IMR-90 (cell line): ENCODE measurements at regions not wholly inside any gene's neighbourhood (a gene's known extent, or its start where the extent isn't known, plus 50 kb on each side); places are given as distances from the start of the nearest gene placed in this dataset.

Experiments used
- ATAC-seq: fragments of 200-7000 bp; cut with Tn5 transposase; 2 replicates; pipeline ENCODE4 v1.9.1; 2020; ENCODE audit warnings: low read depth, mild to moderate bottlenecking, moderate library complexity
- BruUV-seq: library from RNA; stranded (reverse); fragments of 400-500 nt; replicated peaks from 2 replicates; lab custom pipeline; 2021; lab: Mats Ljungman, UMichigan
- CTCF ChIA-PET: fragments of 300-600 bp; formaldehyde crosslinking; extraction: SDS; loops from one replicate; lab custom pipeline; 2021; ENCODE audit warnings: antibody characterized with exemption; lab: Yijun Ruan, JAX
- POLR2A ChIA-PET: fragments of 300-600 bp; sonication (Branson Sonifier 250); formaldehyde crosslinking; loops from one replicate; lab custom pipeline; 2022; ENCODE audit warnings: antibody characterized with exemption; ENCODE audit not compliant: unreplicated experiment; lab: Charles Lee
- DNase-seq: peaks from one replicate; pipeline ENCODE4 v3.0.0; 2013
- H2AFZ ChIP-seq: replicated peaks from 2 replicates; pipeline ENCODE3; 2013; ENCODE audit warnings: low read length, mild to moderate bottlenecking; ENCODE audit not compliant: poor library complexity
- H2AK5ac ChIP-seq: 2 replicates; pipeline ENCODE4 v1.6.1; 2013; ENCODE audit warnings: low read depth, low read length, inconsistent platforms
- H2AK9ac ChIP-seq: replicated peaks from 2 replicates; pipeline ENCODE3; 2013; ENCODE audit warnings: mild to moderate bottlenecking, low read depth, low read length, moderate library complexity; ENCODE audit not compliant: poor library complexity
- H2BK120ac ChIP-seq: 2 replicates; pipeline ENCODE4 v1.6.1; 2013; ENCODE audit warnings: low read depth, low read length, inconsistent platforms
- H2BK15ac ChIP-seq: 3 replicates; pipeline ENCODE4 v1.6.1; 2013; ENCODE audit warnings: low read depth, low read length, inconsistent platforms
- H2BK20ac ChIP-seq: 2 replicates; pipeline ENCODE4 v1.6.1; 2013; ENCODE audit warnings: low read depth, mild to moderate bottlenecking, inconsistent platforms, low read length, moderate library complexity
- H2BK5ac ChIP-seq: 2 replicates; pipeline ENCODE4 v1.6.1; 2013; ENCODE audit warnings: mild to moderate bottlenecking, low read depth, low read length, inconsistent platforms; ENCODE audit not compliant: poor library complexity, severe bottlenecking
- H3K14ac ChIP-seq: replicated peaks from 2 replicates; pipeline ENCODE4 v1.6.1; 2013; ENCODE audit warnings: low read depth, low read length, inconsistent platforms
- H3K18ac ChIP-seq: 2 replicates; pipeline ENCODE4 v1.6.1; 2013; ENCODE audit warnings: low read depth, low read length, control low read depth
- H3K23ac ChIP-seq: 2 replicates; pipeline ENCODE4 v1.6.1; 2013; ENCODE audit warnings: low read depth, low read length, inconsistent platforms
- H3K27ac ChIP-seq: 2 replicates; pipeline ENCODE4 v1.5.1; 2013; ENCODE audit warnings: mild to moderate bottlenecking, control low read depth, low read length; ENCODE audit not compliant: insufficient read depth
- H3K27me3 ChIP-seq: 2 replicates; pipeline ENCODE4 v1.6.1; 2013; ENCODE audit warnings: low read length; ENCODE audit not compliant: control insufficient read depth, insufficient read depth
- H3K36me3 ChIP-seq: 2 replicates; pipeline ENCODE4 v1.6.1; 2013; ENCODE audit warnings: low read length, mixed read lengths; ENCODE audit not compliant: control insufficient read depth, insufficient read depth
- H3K4ac ChIP-seq: 2 replicates; pipeline ENCODE4 v1.6.1; 2013; ENCODE audit warnings: low read depth, low read length, inconsistent platforms
- H3K4me1 ChIP-seq: 2 replicates; pipeline ENCODE4 v1.6.1; 2013; ENCODE audit warnings: low read length, mixed read lengths; ENCODE audit not compliant: control insufficient read depth, insufficient read depth
- H3K4me2 ChIP-seq: 2 replicates; pipeline ENCODE4 v1.6.1; 2013; ENCODE audit warnings: low read depth, mild to moderate bottlenecking, control low read depth, low read length, moderate library complexity
- H3K4me3 ChIP-seq: 2 replicates; pipeline ENCODE4 v1.5.1; 2013; ENCODE audit warnings: low read depth, mild to moderate bottlenecking, control low read depth, low read length, moderate library complexity; ENCODE audit not compliant: insufficient read depth
- H3K56ac ChIP-seq: 2 replicates; pipeline ENCODE4 v1.6.1; 2013; ENCODE audit warnings: low read length, inconsistent platforms; ENCODE audit not compliant: insufficient read depth; ENCODE audit errors: extremely low read depth
- H3K79me1 ChIP-seq, 2 experiments: 2 replicates each; pipeline ENCODE4 v1.6.1; 2013; ENCODE audit warnings: low read length in 2 of 2, inconsistent platforms in 1 of 2, low read depth in 1 of 2
- H3K9ac ChIP-seq: 2 replicates; pipeline ENCODE4 v1.6.1; 2013; ENCODE audit warnings: low read depth, low read length, control low read depth
- H3K9me1 ChIP-seq: 2 replicates; pipeline ENCODE4 v1.6.1; 2013; ENCODE audit warnings: low read length, inconsistent platforms; ENCODE audit not compliant: insufficient read depth
- H3K9me3 ChIP-seq: 2 replicates; pipeline ENCODE4 v1.6.1; 2013; ENCODE audit warnings: low read length; ENCODE audit not compliant: control insufficient read depth, insufficient read depth
- H4K20me1 ChIP-seq: 2 replicates; pipeline ENCODE4 v1.6.1; 2013; ENCODE audit warnings: low read length, inconsistent platforms; ENCODE audit not compliant: insufficient read depth
- H4K5ac ChIP-seq: 2 replicates; pipeline ENCODE4 v1.6.1; 2013; ENCODE audit warnings: mild to moderate bottlenecking, low read depth, low read length, control low read depth
- H4K8ac ChIP-seq, 2 experiments: 2 replicates each; pipeline ENCODE4 v1.6.1; 2013; ENCODE audit warnings: low read depth in 2 of 2, low read length in 2 of 2, control low read depth in 1 of 2, inconsistent platforms in 1 of 2
- H4K91ac ChIP-seq: 2 replicates; pipeline ENCODE4 v1.6.1; 2013; ENCODE audit warnings: low read depth, low read length, inconsistent platforms; ENCODE audit not compliant: insufficient read depth
- BHLHE40 ChIP-seq: fragments of 150-350 bp; IDR thresholded peaks from 2 replicates; pipeline ENCODE4 v1.6.1; 2016; ENCODE audit warnings: mild to moderate bottlenecking, low read depth, low read length
- CEBPB ChIP-seq: IDR thresholded peaks from 2 replicates; pipeline ENCODE4 v1.6.1; 2012; ENCODE audit warnings: low read depth, low read length, improper control_type of control experiment
- CHD1 ChIP-seq: IDR thresholded peaks from 2 replicates; pipeline ENCODE4 v1.6.1; 2012; ENCODE audit warnings: low read depth, low read length, improper control_type of control experiment
- FOS ChIP-seq: fragments of 150-350 bp; IDR thresholded peaks from 2 replicates; pipeline ENCODE4 v1.6.1; 2016; ENCODE audit warnings: low read depth, low read length
- MAFK ChIP-seq: IDR thresholded peaks from 2 replicates; pipeline ENCODE4 v1.6.1; 2012; ENCODE audit warnings: low read depth, low read length, improper control_type of control experiment
- MAZ ChIP-seq: IDR thresholded peaks from 2 replicates; pipeline ENCODE4 v1.6.1; 2012; ENCODE audit warnings: low read depth, mild to moderate bottlenecking, low read length, improper control_type of control experiment, moderate library complexity, borderline replicate concordance
- MXI1 ChIP-seq: IDR thresholded peaks from 2 replicates; pipeline ENCODE4 v1.6.1; 2012; ENCODE audit warnings: low read depth, mild to moderate bottlenecking, low read length, moderate library complexity, borderline replicate concordance
- NFE2L2 ChIP-seq: fragments of 150-350 bp; IDR thresholded peaks from 2 replicates; pipeline ENCODE4 v1.6.1; 2016; ENCODE audit warnings: low read depth, mild to moderate bottlenecking, low read length
- POLR2A ChIP-seq: IDR thresholded peaks from 2 replicates; pipeline ENCODE4 v1.6.1; 2012; ENCODE audit warnings: mild to moderate bottlenecking, low read depth, low read length
- RAD21 ChIP-seq: IDR thresholded peaks from 2 replicates; pipeline ENCODE4 v1.6.1; 2012; ENCODE audit warnings: low read length, improper control_type of control experiment
- RCOR1 ChIP-seq: IDR thresholded peaks from 2 replicates; pipeline ENCODE4 v1.6.1; 2012; ENCODE audit warnings: mild to moderate bottlenecking, low read length, improper control_type of control experiment; ENCODE audit not compliant: insufficient replicate concordance
- RFX5 ChIP-seq: IDR thresholded peaks from 2 replicates; pipeline ENCODE4 v1.8.0; 2012; ENCODE audit warnings: low read depth, mild to moderate bottlenecking, low read length, moderate library complexity
- SMC3 ChIP-seq: fragments of 150-350 bp; IDR thresholded peaks from 2 replicates; pipeline ENCODE4 v1.6.1; 2016; ENCODE audit warnings: low read depth, mild to moderate bottlenecking, antibody characterized with exemption, low read length, moderate library complexity
- WGBS, 2 experiments: methylation state at CpG; one replicate each; pipeline versions ENCODE4 v1.1.5 to v1.1.7; 2013; ENCODE audit warnings: missing lambda C conversion rate in 2 of 2; ENCODE audit not compliant: insufficient read length in 1 of 2; ENCODE audit errors: extremely low coverage in 2 of 2; 5-methylcytosine and 5-hydroxymethylcytosine counted together
- dilution Hi-C: fragments of 300-500 bp; cut with HindIII; formaldehyde crosslinking; loops from one replicate; pipeline ENCODE4 v1.14.3; 2018; ENCODE audit warnings: low sequenced_read_pairs; ENCODE audit not compliant: unreplicated experiment
- in situ Hi-C: fragments of 300-500 bp; cut with MboI; formaldehyde crosslinking; loops from 3 replicates; pipeline ENCODE4 v1.14.3; 2019; ENCODE audit warnings: low sequenced_read_pairs, inconsistent platforms, mixed read lengths
- intact Hi-C: fragments of 100-400 bp; cut with micrococcal nuclease; formaldehyde crosslinking; loops from 2 replicates; pipeline ENCODE4 v1.10.0; 2022
- TF ChIP-seq, protein P1 (sequence below): conservative IDR thresholded peaks from 2 replicates; pipeline ENCODE4 v1.5.1; 2012; ENCODE audit warnings: mild to moderate bottlenecking, low read depth, low read length, improper control_type of control experiment
- TF ChIP-seq, protein P2 (sequence below): fragments of 150-350 bp; IDR thresholded peaks from 2 replicates; pipeline ENCODE4 v1.6.1; 2016; ENCODE audit warnings: low read depth, mild to moderate bottlenecking, low read length, moderate library complexity, borderline replicate concordance
- TF ChIP-seq, protein P3 (sequence below): fragments of 150-350 bp; IDR thresholded peaks from 2 replicates; pipeline ENCODE4 v1.6.1; 2017; ENCODE audit warnings: mild to moderate bottlenecking, antibody characterized with exemption, low read length, low read depth

DNA sequence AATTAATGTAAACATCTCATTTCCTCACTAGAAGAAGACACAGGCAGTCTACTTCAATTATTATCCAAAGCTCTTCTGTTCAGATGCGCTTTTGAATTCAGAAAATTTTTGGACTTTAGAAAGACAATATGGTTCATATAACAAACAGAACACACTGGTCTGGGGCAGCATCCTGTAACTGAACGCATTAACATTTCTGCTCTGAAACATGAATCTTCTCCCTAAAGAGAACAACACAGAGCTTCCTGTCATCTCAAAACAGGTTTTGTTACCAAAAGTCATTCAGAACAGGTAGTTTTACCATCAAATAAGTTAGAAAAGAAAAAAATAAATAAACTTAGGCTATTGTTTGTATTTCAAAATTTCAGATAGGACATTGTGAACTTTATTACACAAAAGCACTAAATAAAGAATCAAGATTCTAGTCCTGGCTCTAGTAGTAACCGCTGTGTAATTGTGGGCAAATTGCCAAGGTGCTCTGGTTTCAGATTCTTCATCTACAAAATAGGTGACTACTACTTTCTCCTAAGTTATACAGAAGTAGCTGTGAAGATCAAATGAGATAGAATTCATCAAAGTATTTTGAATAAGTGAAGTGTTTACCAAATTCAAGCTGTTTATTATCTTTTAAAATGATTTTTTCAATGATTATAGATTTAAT, 252.3 kb upstream of the RASGEF1B start:
- no peak for DNase-seq
- H3K9me1 ChIP-seq = no peaks in the 10 kb centered on the region
- in situ Hi-C loops = no loop called here
- H3K9me3 ChIP-seq = no peaks in the 10 kb centered on the region
- H2BK5ac ChIP-seq = no peak overlapping the region
- H4K8ac ChIP-seq = no peak overlapping the region
- no peak overlapping the region for H3K14ac ChIP-seq
- no peaks in the 10 kb centered on the region for H3K36me3 ChIP-seq
- no peak overlapping the region for H4K91ac ChIP-seq
- no peaks in the 10 kb centered on the region for H3K79me1 ChIP-seq
- no peak overlapping the region for H4K5ac ChIP-seq
- intact Hi-C loops = no loop called here
- H3K4me2 ChIP-seq = no peak overlapping the region
- no peak overlapping the region for H3K4ac ChIP-seq
- no peak overlapping the region for H2BK20ac ChIP-seq
- H2AFZ ChIP-seq = no peak overlapping the region
- H3K23ac ChIP-seq = no peak overlapping the region
- TF ChIP-seq FOS (no peak), POLR2A (no peak), NFE2L2 (no peak), RCOR1 (no peak), RFX5 (no peak), CHD1 (no peak), MAZ (no peak), MAFK (no peak), RAD21 (no peak), MXI1 (no peak), CEBPB (no peak), BHLHE40 (no peak), SMC3 (no peak)
- TF ChIP-seq, protein P1, sequence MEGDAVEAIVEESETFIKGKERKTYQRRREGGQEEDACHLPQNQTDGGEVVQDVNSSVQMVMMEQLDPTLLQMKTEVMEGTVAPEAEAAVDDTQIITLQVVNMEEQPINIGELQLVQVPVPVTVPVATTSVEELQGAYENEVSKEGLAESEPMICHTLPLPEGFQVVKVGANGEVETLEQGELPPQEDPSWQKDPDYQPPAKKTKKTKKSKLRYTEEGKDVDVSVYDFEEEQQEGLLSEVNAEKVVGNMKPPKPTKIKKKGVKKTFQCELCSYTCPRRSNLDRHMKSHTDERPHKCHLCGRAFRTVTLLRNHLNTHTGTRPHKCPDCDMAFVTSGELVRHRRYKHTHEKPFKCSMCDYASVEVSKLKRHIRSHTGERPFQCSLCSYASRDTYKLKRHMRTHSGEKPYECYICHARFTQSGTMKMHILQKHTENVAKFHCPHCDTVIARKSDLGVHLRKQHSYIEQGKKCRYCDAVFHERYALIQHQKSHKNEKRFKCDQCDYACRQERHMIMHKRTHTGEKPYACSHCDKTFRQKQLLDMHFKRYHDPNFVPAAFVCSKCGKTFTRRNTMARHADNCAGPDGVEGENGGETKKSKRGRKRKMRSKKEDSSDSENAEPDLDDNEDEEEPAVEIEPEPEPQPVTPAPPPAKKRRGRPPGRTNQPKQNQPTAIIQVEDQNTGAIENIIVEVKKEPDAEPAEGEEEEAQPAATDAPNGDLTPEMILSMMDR = no peak
- TF ChIP-seq, protein P2, sequence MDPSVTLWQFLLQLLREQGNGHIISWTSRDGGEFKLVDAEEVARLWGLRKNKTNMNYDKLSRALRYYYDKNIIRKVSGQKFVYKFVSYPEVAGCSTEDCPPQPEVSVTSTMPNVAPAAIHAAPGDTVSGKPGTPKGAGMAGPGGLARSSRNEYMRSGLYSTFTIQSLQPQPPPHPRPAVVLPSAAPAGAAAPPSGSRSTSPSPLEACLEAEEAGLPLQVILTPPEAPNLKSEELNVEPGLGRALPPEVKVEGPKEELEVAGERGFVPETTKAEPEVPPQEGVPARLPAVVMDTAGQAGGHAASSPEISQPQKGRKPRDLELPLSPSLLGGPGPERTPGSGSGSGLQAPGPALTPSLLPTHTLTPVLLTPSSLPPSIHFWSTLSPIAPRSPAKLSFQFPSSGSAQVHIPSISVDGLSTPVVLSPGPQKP = no peak
- TF ChIP-seq, protein P3, sequence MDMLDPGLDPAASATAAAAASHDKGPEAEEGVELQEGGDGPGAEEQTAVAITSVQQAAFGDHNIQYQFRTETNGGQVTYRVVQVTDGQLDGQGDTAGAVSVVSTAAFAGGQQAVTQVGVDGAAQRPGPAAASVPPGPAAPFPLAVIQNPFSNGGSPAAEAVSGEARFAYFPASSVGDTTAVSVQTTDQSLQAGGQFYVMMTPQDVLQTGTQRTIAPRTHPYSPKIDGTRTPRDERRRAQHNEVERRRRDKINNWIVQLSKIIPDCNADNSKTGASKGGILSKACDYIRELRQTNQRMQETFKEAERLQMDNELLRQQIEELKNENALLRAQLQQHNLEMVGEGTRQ = no peak
- no peak overlapping the region for H3K4me3 ChIP-seq
- H3K27ac ChIP-seq = no peak overlapping the region
- no peaks in the 10 kb centered on the region for H4K20me1 ChIP-seq
- CTCF ChIA-PET = no interaction called here
- no peak overlapping the region for H3K56ac ChIP-seq
- no peak for ATAC-seq
- H2AK9ac ChIP-seq = no peak overlapping the region
- dilution Hi-C loops = no loop called here
- 100% methylated on average over 1 of the region's 3 CpGs; no CpG with 5 or more reads in 1 of the 2 experiments for WGBS, 2 experiments
- H3K18ac ChIP-seq = no peak overlapping the region
- BruUV-seq = no TSS peak
- POLR2A ChIA-PET = no interaction called here
- no peak overlapping the region for H2BK15ac ChIP-seq
- no peak overlapping the region for H3K9ac ChIP-seq
- no peak overlapping the region for H2AK5ac ChIP-seq
- no peaks in the 10 kb centered on the region for H3K27me3 ChIP-seq
- no peaks in the 10 kb centered on the region for H3K4me1 ChIP-seq
- H2BK120ac ChIP-seq = no peak overlapping the region
